ENCODE measurements at regions not wholly inside any gene's neighbourhood (a gene's known extent, or its start where the extent isn't known, plus 50 kb on each side); places are given as distances from the start of the nearest gene placed in this dataset.
A peak's percentile ranks its signal among the peaks of the same experiment; 100 is the strongest.

DNA sequence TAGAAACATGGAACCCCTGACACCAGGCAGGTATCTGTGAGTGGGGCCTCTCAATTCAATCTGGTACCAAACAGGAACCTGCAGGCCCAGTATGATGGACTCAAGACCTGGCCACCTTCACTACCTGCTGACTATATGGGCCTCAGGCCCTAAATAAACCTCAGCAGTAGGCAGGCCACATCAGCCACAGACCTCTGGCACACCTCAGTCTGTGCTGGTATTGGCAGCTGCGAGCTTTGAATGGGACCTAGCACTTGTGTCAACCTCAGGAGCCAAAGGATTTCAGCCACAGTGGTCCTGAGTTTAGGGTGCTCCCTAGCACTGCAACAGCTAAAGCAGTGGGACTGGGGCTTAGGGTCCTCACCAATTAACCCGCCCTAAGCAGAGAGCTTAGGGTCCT lies 325.5 kb downstream of the ZNF608 start:
- TF ChIP-seq GATA3 (IDR thresholded peaks at IDR 0.05; ENCODE audit: low read depth, low read length) (no peak), GATA2 (IDR thresholded peaks at IDR 0.05; ENCODE audit: low read depth, low read length) (no peak)

DNA sequence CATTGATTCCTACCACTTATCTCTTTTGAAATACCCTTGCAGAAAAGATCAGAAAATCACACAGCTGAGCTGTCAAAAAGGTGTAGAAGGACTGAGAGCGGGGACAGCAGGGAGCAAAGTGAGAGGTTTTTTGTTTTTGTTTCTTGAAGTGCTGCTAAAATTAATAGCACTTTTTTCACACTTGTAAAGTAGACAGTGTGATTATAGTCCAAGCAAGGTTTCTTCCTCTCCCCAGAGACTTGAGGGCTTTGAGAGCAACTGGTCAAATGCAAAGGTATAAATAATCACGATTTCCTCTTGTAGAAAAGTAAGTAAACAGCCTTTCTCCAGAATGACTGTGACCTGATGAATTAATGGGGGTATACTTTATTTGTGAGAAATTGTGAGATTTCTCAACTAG lies 326.9 kb downstream of the ZNF608 start:
- no peak for TF ChIP-seq GATA3 (IDR thresholded peaks at IDR 0.05; ENCODE audit: low read depth, low read length)
- no peak for TF ChIP-seq GATA2 (IDR thresholded peaks at IDR 0.05; ENCODE audit: low read depth, low read length)

DNA sequence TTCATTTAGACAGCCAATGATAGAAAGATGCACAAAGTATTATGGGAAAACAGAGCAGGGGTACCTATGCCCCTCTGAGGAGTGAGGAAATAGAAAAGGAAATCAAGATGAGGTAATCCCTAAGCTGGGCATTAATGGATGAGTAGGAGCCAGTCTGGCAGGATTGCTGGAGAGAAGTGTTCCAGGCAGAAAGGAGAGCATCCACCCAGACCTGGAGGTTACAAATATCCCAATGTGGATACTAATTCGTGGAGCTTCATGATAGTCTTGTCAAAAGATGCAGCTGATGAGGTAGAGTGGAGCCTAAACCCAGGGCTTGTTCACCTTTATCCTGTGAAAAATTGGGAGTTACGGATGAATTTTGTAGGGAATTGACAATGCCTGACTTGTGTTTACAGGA lies 328.0 kb downstream of the ZNF608 start:
- TF ChIP-seq GATA3 (IDR thresholded peaks at IDR 0.05; ENCODE audit: low read depth, low read length), result no peak
- TF ChIP-seq GATA2 (IDR thresholded peaks at IDR 0.05; ENCODE audit: low read depth, low read length), result no peak

DNA sequence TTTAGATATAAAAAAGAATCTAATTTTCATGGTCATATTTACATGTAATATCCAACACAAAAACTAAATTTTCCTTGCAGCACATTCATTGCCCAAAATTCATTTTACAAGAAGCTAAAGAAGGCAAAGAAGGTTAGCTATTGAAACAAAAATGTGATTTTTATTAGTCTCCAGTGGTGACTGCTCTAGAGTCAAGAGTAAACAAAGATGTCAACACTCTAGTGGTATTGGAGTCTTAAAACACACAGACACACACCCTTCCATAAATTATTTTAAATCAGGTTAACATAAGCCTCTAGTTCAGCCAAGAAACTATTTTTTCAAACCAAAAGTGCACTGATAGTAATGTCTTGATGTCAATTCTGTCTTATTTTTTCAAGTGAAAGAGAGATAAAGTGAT lies 329.2 kb downstream of the ZNF608 start:
- TF ChIP-seq GATA2 (IDR thresholded peaks at IDR 0.05; ENCODE audit: low read depth, low read length), result no peak
- no peak for TF ChIP-seq GATA3 (IDR thresholded peaks at IDR 0.05; ENCODE audit: low read depth, low read length)

DNA sequence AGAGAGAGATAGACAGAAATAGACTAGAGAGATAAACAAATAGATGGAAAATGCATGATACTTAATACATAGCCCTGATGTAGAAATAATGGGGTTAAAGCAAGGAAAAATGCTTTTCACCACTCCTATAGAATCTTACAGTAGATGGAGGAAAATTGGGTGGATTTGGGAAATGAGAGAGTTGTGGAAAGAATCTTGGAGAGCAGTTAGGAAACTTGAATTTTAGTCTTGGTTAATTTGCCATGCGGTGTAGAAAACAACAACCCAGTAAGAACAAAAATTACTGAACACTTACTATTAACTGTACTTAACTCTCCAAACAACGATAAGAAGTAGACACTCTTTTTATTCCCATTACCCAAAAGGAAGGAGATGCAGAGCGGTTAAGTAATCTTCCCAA lies 329.8 kb downstream of the ZNF608 start:
- no peak for TF ChIP-seq GATA3 (IDR thresholded peaks at IDR 0.05; ENCODE audit: low read depth, low read length)
- no peak for TF ChIP-seq GATA2 (IDR thresholded peaks at IDR 0.05; ENCODE audit: low read depth, low read length)

DNA sequence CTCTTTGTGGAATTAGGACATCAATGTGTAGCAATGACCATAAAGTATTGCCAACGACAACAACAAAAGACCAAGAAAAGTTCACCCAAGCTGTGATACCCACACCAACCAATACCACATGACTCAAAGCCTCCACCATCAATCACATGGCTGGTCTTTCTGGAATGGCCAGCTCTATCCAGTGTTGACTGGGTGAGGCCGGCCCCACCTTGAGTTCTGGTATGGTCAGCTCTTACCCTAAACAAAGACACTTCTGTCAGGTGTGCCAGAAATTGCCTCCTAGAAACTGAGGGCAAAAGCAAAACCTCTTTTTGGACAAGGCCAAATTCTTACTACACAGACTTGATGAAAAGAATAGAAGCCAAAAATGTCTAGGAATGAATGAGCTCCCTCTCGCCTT lies 331.5 kb downstream of the ZNF608 start:
- TF ChIP-seq GATA2 (IDR thresholded peaks at IDR 0.05; ENCODE audit: low read depth, low read length) (no peak), GATA3 (IDR thresholded peaks at IDR 0.05; ENCODE audit: low read depth, low read length) (no peak)

GRCh38 chr5:124410539-124411488 lies 335.6 kb downstream of the ZNF608 start:
- TF ChIP-seq GATA3 (IDR thresholded peaks at IDR 0.05; ENCODE audit: low read depth, low read length) (no peak), GATA2 (IDR thresholded peaks at IDR 0.05; ENCODE audit: low read depth, low read length) (no peak)

- no peak for TF ChIP-seq GATA3 (IDR thresholded peaks at IDR 0.05; ENCODE audit: low read depth, low read length)
- TF ChIP-seq GATA2 (IDR thresholded peaks at IDR 0.05; ENCODE audit: low read depth, low read length), result no peak
These were observed 337.5 kb downstream of the ZNF608 start for GRCh38 chr5:124408738-124409453.

DNA sequence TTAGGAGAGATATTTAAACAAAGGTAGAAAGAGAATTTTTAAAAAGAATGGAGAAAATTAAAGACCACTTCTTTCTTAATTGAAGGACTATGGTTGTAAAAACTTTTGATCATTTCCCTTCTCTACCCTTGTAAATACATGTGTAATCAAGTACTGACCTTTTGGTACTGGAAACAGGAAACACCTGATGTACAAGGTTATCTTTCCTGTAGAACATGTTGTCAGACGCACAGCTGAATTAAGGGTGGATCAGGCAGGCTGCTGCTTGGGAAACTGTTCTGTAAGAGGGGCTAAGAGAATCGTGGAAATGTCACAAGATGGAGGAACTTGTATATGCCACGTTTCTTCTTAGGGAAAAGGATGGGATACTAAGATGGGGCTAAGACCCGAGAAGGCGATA lies 341.6 kb downstream of the ZNF608 start:
- TF ChIP-seq GATA2 (IDR thresholded peaks at IDR 0.05; ENCODE audit: low read depth, low read length), result no peak

DNA sequence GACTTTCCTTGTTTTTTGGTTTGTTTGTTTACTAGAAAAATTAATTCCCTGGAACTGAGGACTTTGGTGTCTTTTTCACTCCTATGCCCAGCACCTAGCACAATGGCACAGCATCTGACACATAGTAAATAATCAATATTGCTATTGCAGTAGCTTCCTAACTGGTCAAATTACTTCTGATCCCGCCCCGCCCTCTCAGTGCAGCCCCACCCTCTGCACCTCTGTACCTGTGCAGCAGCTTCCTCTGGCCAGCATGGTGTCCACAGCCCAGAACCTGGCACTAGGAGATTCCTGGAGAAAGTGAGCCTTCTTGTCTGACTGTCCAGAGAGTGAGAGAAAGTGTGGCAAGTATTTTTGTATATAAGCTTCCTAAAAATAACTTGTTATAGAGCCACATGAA lies 343.2 kb downstream of the ZNF608 start:
- TF ChIP-seq GATA2 (IDR thresholded peaks at IDR 0.05; ENCODE audit: low read depth, low read length) (no peak), GATA3 (IDR thresholded peaks at IDR 0.05; ENCODE audit: low read depth, low read length) (no peak)

DNA sequence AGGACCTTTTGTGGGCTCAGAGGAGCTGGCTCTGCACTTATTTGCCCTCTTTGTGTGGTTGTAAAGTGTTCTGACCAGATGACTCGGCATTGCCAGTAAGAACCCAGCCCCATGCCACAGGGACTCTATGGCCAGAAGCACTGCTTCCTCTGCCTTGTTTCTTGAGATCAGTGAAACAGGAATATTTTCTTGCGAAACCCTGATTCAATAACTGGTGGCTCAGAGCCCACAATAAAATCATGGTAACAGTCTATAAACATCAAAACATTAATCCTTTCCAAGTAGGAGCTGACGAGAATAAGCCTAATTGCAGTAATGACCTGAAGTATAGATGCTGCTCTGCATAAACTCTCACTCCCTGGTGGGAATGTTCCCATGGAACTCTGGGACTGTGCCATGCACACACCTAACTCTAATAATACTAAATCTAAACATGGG lies 344.3 kb downstream of the ZNF608 start:
- TF ChIP-seq GATA3 (IDR thresholded peaks at IDR 0.05; ENCODE audit: low read depth, low read length) (no peak), GATA2 (IDR thresholded peaks at IDR 0.05; ENCODE audit: low read depth, low read length) (no peak)

GRCh38 chr5:124401476-124402143 lies 344.8 kb downstream of the ZNF608 start:
- TF ChIP-seq GATA2 (IDR thresholded peaks at IDR 0.05; ENCODE audit: low read depth, low read length), result no peak
- no peak for TF ChIP-seq GATA3 (IDR thresholded peaks at IDR 0.05; ENCODE audit: low read depth, low read length)

GRCh38 chr5:124399426-124399961 lies 346.9 kb downstream of the ZNF608 start:
- TF ChIP-seq GATA3 (IDR thresholded peaks at IDR 0.05; ENCODE audit: low read depth, low read length) (no peak), GATA2 (IDR thresholded peaks at IDR 0.05; ENCODE audit: low read depth, low read length) (no peak)

DNA sequence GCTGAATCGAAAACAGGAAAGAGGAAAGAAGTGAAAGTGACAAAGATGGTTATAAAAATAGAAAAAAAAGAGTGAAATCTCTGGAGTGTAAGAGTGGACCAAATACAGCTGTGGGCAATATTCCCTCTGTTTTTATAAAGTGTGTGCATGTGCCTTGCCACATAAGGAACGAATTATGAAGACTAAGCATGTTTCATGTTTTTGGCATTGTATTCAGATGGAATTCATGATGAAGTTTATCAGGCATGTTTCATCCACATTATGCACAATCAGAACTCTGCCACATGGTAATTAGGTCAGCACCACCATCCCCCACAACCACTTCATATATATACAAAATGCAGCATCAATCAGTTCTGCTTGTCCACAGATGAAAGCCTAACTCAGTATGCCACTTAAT lies 348.0 kb downstream of the ZNF608 start:
- TF ChIP-seq GATA3 (IDR thresholded peaks at IDR 0.05; ENCODE audit: low read depth, low read length) (peak; percentile 65), GATA2 (IDR thresholded peaks at IDR 0.05; ENCODE audit: low read depth, low read length) (peak; percentile 82)

All from SH-SY5Y (cell line).